ENCODE measurements at regions not wholly inside any gene's neighbourhood (a gene's known extent, or its start where the extent isn't known, plus 50 kb on each side); places are given as distances from the start of the nearest gene placed in this dataset.

- POLR2A ChIA-PET, result no interaction called here
- H3K4me3 ChIP-seq (ENCODE audit: control insufficient read depth in 1 of 2, extremely low read depth in 1 of 2, low read length in 1 of 2), result no peak overlapping the region
- Mint-ChIP-seq H3K27ac (no peak overlapping the region), H3K4me3 (no peak overlapping the region), H3K9me3 (no peaks in the 10 kb centered on the region), H3K27me3 (no peaks in the 10 kb centered on the region), H3K36me3 (peaks cover 52% of the 10 kb centered on the region), H3K4me1 (peaks cover 0 to 9% (median 9%) of the 10 kb centered on the region in 3 donors)
- no peak overlapping the region for H3K27ac ChIP-seq (ENCODE audit: low read length)
- CTCF ChIA-PET, result interaction anchor here in 1 of 2 donors (1.9 kb wide), 1 partner anchor 75 kb away, joined by 12 read pairs; no protein-coding TSS in a partner anchor
- H3K36me3 ChIP-seq (ENCODE audit: control insufficient read depth in 2 of 2, extremely low read depth in 1 of 2, insufficient read depth in 1 of 2, low read length in 1 of 2), result peaks cover 26 to 82% of the 10 kb centered on the region in 2 donors
- H3K4me1 ChIP-seq (ENCODE audit: control insufficient read depth in 1 of 2, extremely low read depth in 1 of 2, insufficient read depth in 2 of 2, low read length in 2 of 2), result no peaks in the 10 kb centered on the region
- no peaks in the 10 kb centered on the region for H3K27me3 ChIP-seq (replicated peaks in 1 of 2; ENCODE audit: control insufficient read depth in 2 of 2, extremely low read depth in 1 of 2, insufficient read depth in 2 of 2, low read length in 1 of 2)
- WGBS (ENCODE audit: insufficient coverage), result no CpG with 5 or more reads among the region's 1 CpG
- DNase-seq (no peak), ATAC-seq (replicated peaks in 1 of 4) (no peak)
- no peaks in the 10 kb centered on the region for H3K9me3 ChIP-seq
Measured at GRCh38 chr14:95453713-95453980, 62.8 kb downstream of the SYNE3 start.

GRCh38 chr14:95452893-95453712 is 63.3 kb downstream of the SYNE3 start:
- WGBS (ENCODE audit: insufficient coverage), result 70% methylated on average over 6 of the region's 10 CpGs
- H3K27me3 Mint-ChIP-seq, result no peaks in the 10 kb centered on the region

GRCh38 chr14:95452176-95452892 is 64.1 kb downstream of the SYNE3 start:
- Histone ChIP-seq H3K9me3 (no peaks in the 10 kb centered on the region), H3K36me3 (ENCODE audit: control insufficient read depth in 2 of 2, extremely low read depth in 1 of 2, insufficient read depth in 1 of 2, low read length in 1 of 2) (peaks cover 23 to 82% of the 10 kb centered on the region in 2 donors), H3K27me3 (replicated peaks in 1 of 2; ENCODE audit: control insufficient read depth in 2 of 2, extremely low read depth in 1 of 2, insufficient read depth in 2 of 2, low read length in 1 of 2) (no peaks in the 10 kb centered on the region), H3K4me1 (ENCODE audit: control insufficient read depth in 1 of 2, extremely low read depth in 1 of 2, insufficient read depth in 2 of 2, low read length in 2 of 2) (no peaks in the 10 kb centered on the region), H3K4me3 (ENCODE audit: control insufficient read depth in 1 of 2, extremely low read depth in 1 of 2, low read length in 1 of 2) (no peak overlapping the region), H3K27ac (ENCODE audit: low read length) (no peak overlapping the region)
- Mint-ChIP-seq H3K36me3 (peaks cover 55% of the 10 kb centered on the region), H3K27ac (no peak overlapping the region), H3K4me3 (no peak overlapping the region), H3K27me3 (no peaks in the 10 kb centered on the region), H3K4me1 (peaks cover 0 to 4% (median 0%) of the 10 kb centered on the region in 3 donors), H3K9me3 (no peaks in the 10 kb centered on the region)
- ChIA-PET POLR2A (interaction anchor here in 1 of 2 donors (0.6 kb wide), 1 partner anchor 66 kb away, joined by 4 read pairs; no protein-coding TSS in a partner anchor), CTCF (interaction anchor here (0.7 to 2.0 kb wide), 7 partner anchors 9 to 76 kb away, joined by 3 to 12 read pairs (median 5); no protein-coding TSS in a partner anchor)
- 91% methylated on average over 17 of the region's 18 CpGs for WGBS (ENCODE audit: insufficient coverage)
- ATAC-seq (replicated peaks in 1 of 4), result peak in 2 of 4 experiments; percentile 38 to 46
- peak in 1 of 35 experiments; percentile 18 for DNase-seq

More at GRCh38 chr14:95452893-95453712, 63.3 kb downstream of the SYNE3 start:
- ChIA-PET CTCF (interaction anchor here (0.7 to 2.0 kb wide), 6 partner anchors 10 to 75 kb away, joined by 3 to 12 read pairs (median 6); no protein-coding TSS in a partner anchor), POLR2A (no interaction called here)
- Histone ChIP-seq H3K27me3 (replicated peaks in 1 of 2; ENCODE audit: control insufficient read depth in 2 of 2, extremely low read depth in 1 of 2, insufficient read depth in 2 of 2, low read length in 1 of 2) (no peaks in the 10 kb centered on the region), H3K4me1 (ENCODE audit: control insufficient read depth in 1 of 2, extremely low read depth in 1 of 2, insufficient read depth in 2 of 2, low read length in 2 of 2) (no peaks in the 10 kb centered on the region), H3K4me3 (ENCODE audit: control insufficient read depth in 1 of 2, extremely low read depth in 1 of 2, low read length in 1 of 2) (no peak overlapping the region), H3K36me3 (ENCODE audit: control insufficient read depth in 2 of 2, extremely low read depth in 1 of 2, insufficient read depth in 1 of 2, low read length in 1 of 2) (peaks cover 26 to 81% of the 10 kb centered on the region in 2 donors), H3K9me3 (no peaks in the 10 kb centered on the region), H3K27ac (ENCODE audit: low read length) (no peak overlapping the region)
- H3K27ac Mint-ChIP-seq, result no peak overlapping the region
- ATAC-seq (replicated peaks in 1 of 4), result no peak
- DNase-seq, result no peak
- no peak overlapping the region for H3K4me3 Mint-ChIP-seq
- H3K36me3 Mint-ChIP-seq, result peaks cover 52% of the 10 kb centered on the region
- H3K4me1 Mint-ChIP-seq, result peaks cover 0 to 6% (median 5%) of the 10 kb centered on the region in 3 donors
- H3K9me3 Mint-ChIP-seq, result no peaks in the 10 kb centered on the region

GRCh38 chr14:95449131-95449530 is 67.3 kb downstream of the SYNE3 start:
- Mint-ChIP-seq H3K27me3 (no peaks in the 10 kb centered on the region), H3K4me3 (no peak overlapping the region), H3K27ac (peak overlapping the region in 1 of 2 donors; percentile 20), H3K36me3 (peaks cover 60% of the 10 kb centered on the region), H3K4me1 (peaks cover 0 to 1% (median 0%) of the 10 kb centered on the region in 3 donors), H3K9me3 (no peaks in the 10 kb centered on the region)
- Histone ChIP-seq H3K27ac (ENCODE audit: low read length) (no peak overlapping the region), H3K4me1 (ENCODE audit: control insufficient read depth in 1 of 2, extremely low read depth in 1 of 2, insufficient read depth in 2 of 2, low read length in 2 of 2) (no peaks in the 10 kb centered on the region), H3K27me3 (replicated peaks in 1 of 2; ENCODE audit: control insufficient read depth in 2 of 2, extremely low read depth in 1 of 2, insufficient read depth in 2 of 2, low read length in 1 of 2) (no peaks in the 10 kb centered on the region), H3K9me3 (no peaks in the 10 kb centered on the region), H3K36me3 (ENCODE audit: control insufficient read depth in 2 of 2, extremely low read depth in 1 of 2, insufficient read depth in 1 of 2, low read length in 1 of 2) (peaks cover 21 to 82% of the 10 kb centered on the region in 2 donors), H3K4me3 (ENCODE audit: control insufficient read depth in 1 of 2, extremely low read depth in 1 of 2, low read length in 1 of 2) (no peak overlapping the region)
- no peak for ATAC-seq (replicated peaks in 1 of 4)
- WGBS (ENCODE audit: insufficient coverage), result 98% methylated on average over 8 of the region's 11 CpGs
- no peak for DNase-seq
- ChIA-PET CTCF (no interaction called here), POLR2A (no interaction called here)

- WGBS (ENCODE audit: insufficient coverage), result 80% methylated on average over 2 of the region's 4 CpGs
- Histone ChIP-seq H3K4me1 (ENCODE audit: control insufficient read depth in 1 of 2, extremely low read depth in 1 of 2, insufficient read depth in 2 of 2, low read length in 2 of 2) (peaks cover 0 to 6% of the 10 kb centered on the region in 2 experiments), H3K27me3 (replicated peaks in 1 of 2; ENCODE audit: control insufficient read depth in 2 of 2, extremely low read depth in 1 of 2, insufficient read depth in 2 of 2, low read length in 1 of 2) (no peaks in the 10 kb centered on the region), H3K4me3 (ENCODE audit: control insufficient read depth in 1 of 2, extremely low read depth in 1 of 2, low read length in 1 of 2) (no peak overlapping the region), H3K9me3 (no peaks in the 10 kb centered on the region), H3K36me3 (ENCODE audit: control insufficient read depth in 2 of 2, extremely low read depth in 1 of 2, insufficient read depth in 1 of 2, low read length in 1 of 2) (peaks cover 7 to 66% of the 10 kb centered on the region in 2 donors), H3K27ac (ENCODE audit: low read length) (no peak overlapping the region)
- peaks cover 4 to 7% (median 6%) of the 10 kb centered on the region in 3 donors for H3K4me1 Mint-ChIP-seq
- ChIA-PET CTCF (interaction anchor here (1.6 to 5.4 kb wide), 3 partner anchors 17 to 80 kb away, joined by 6 to 75 read pairs (median 8); no protein-coding TSS in a partner anchor), POLR2A (no interaction called here)
- DNase-seq (no peak), ATAC-seq (replicated peaks in 1 of 4) (no peak)
- H3K27me3 Mint-ChIP-seq, result no peaks in the 10 kb centered on the region
- peak overlapping the region; percentile 23 to 39 for H3K27ac Mint-ChIP-seq
- no peak overlapping the region for H3K4me3 Mint-ChIP-seq
- peaks cover 49% of the 10 kb centered on the region for H3K36me3 Mint-ChIP-seq
- no peaks in the 10 kb centered on the region for H3K9me3 Mint-ChIP-seq
Measured at GRCh38 chr14:95446470-95446869, 70.0 kb downstream of the SYNE3 start.

- peaks cover 44% of the 10 kb centered on the region for H3K36me3 Mint-ChIP-seq
- H3K4me1 ChIP-seq (ENCODE audit: control insufficient read depth in 1 of 2, extremely low read depth in 1 of 2, insufficient read depth in 2 of 2, low read length in 2 of 2), result peaks cover 0 to 6% of the 10 kb centered on the region in 2 experiments
- peaks cover 5 to 65% of the 10 kb centered on the region in 2 donors for H3K36me3 ChIP-seq (ENCODE audit: control insufficient read depth in 2 of 2, extremely low read depth in 1 of 2, insufficient read depth in 1 of 2, low read length in 1 of 2)
- no peaks in the 10 kb centered on the region for H3K27me3 ChIP-seq (replicated peaks in 1 of 2; ENCODE audit: control insufficient read depth in 2 of 2, extremely low read depth in 1 of 2, insufficient read depth in 2 of 2, low read length in 1 of 2)
- no peak for DNase-seq
- no peak overlapping the region for H3K4me3 Mint-ChIP-seq
- ChIA-PET POLR2A (no interaction called here), CTCF (interaction anchor here (0.7 to 5.4 kb wide), 7 partner anchors 17 to 420 kb away, joined by 3 to 75 read pairs (median 6); no protein-coding TSS in a partner anchor)
- H3K9me3 ChIP-seq, result no peaks in the 10 kb centered on the region
- H3K27me3 Mint-ChIP-seq, result no peaks in the 10 kb centered on the region
- no peaks in the 10 kb centered on the region for H3K9me3 Mint-ChIP-seq
- no peak overlapping the region for H3K4me3 ChIP-seq (ENCODE audit: control insufficient read depth in 1 of 2, extremely low read depth in 1 of 2, low read length in 1 of 2)
- H3K27ac Mint-ChIP-seq, result peak overlapping the region; percentile 10 to 53
- no peak for ATAC-seq (replicated peaks in 1 of 4)
- no peak overlapping the region for H3K27ac ChIP-seq (ENCODE audit: low read length)
- WGBS (ENCODE audit: insufficient coverage), result 75% methylated on average over 6 of the region's 6 CpGs
- H3K4me1 Mint-ChIP-seq, result peaks cover 4 to 7% (median 6%) of the 10 kb centered on the region in 3 donors
Measured at GRCh38 chr14:95445676-95446075, 70.8 kb downstream of the SYNE3 start.
